22Rv1 (cell line): ENCODE measurements at regions not wholly inside any gene's neighbourhood (a gene's known extent, or its start where the extent isn't known, plus 50 kb on each side); places are given as distances from the start of the nearest gene placed in this dataset.

Source experiments
- CTCF ChIP-seq: fragments of 450-650 bp; IDR thresholded peaks from 2 replicates; pipeline ENCODE4 v1.5.1; 2017; ENCODE audit warnings: mild to moderate bottlenecking
- ZFX ChIP-seq: fragments of 450-650 bp; IDR thresholded peaks from 2 replicates; pipeline ENCODE4 v1.6.1; 2017; ENCODE audit warnings: antibody characterized with exemption, borderline replicate concordance

DNA sequence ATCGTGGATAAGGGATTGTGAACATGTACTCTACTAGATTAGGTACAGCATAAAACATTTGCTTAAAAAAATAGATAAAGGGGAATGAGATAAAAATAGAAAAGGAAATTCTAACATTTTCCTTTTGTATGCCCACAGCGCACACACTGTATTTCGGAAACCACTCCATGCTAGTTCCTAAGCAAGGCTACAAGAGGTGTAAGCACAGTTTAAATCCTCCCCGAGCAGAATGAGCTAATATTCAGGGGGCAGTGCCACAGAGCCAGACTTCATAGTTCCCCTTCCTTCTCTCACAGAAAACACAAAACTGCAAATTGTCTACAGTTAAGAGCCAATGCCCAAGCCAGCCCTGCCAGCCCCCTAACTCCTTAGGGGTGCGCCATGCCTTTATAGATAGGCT is 159.4 kb downstream of the ZNF281 start:
- no peak for TF ChIP-seq CTCF
- no peak for TF ChIP-seq ZFX
